WTC11 (cell line): ENCODE measurements at regions not wholly inside any gene's neighbourhood (a gene's known extent, or its start where the extent isn't known, plus 50 kb on each side); places are given as distances from the start of the nearest gene placed in this dataset.

Experiments
- ATAC-seq: fragments of 200-7000 bp; cut with Tn5 transposase; 2 replicates; pipeline ENCODE4 v1.10.0; 2021; ENCODE audit warnings: mild to moderate bottlenecking, moderate library complexity
- CTCF ChIA-PET: fragments of 300-600 bp; sonication (Branson Sonifier 250); formaldehyde crosslinking; loops from one replicate; lab custom pipeline; 2021; ENCODE audit warnings: antibody characterized with exemption; lab: Charles Lee
- POLR2A ChIA-PET: fragments of 350-600 bp; sonication (Branson Sonifier 250); formaldehyde crosslinking; loops from one replicate; lab custom pipeline; 2021; ENCODE audit warnings: antibody characterized with exemption; lab: Charles Lee
- DNase-seq: peaks from one replicate; pipeline ENCODE4 v3.0.0; 2021; ENCODE audit warnings: low spot score
- H3K27ac Mint-ChIP-seq: 2 replicates; pipeline ENCODE4 v1.8.0; 2021; ENCODE audit warnings: mixed read lengths
- H3K27me3 Mint-ChIP-seq: 2 replicates; pipeline ENCODE4 v1.8.0; 2021; ENCODE audit warnings: low read depth, mild to moderate bottlenecking, moderate library complexity, mixed read lengths
- H3K36me3 Mint-ChIP-seq: 2 replicates; pipeline ENCODE4 v1.8.0; 2021; ENCODE audit warnings: mixed read lengths
- H3K4me1 Mint-ChIP-seq: 2 replicates; pipeline ENCODE4 v1.8.0; 2022; ENCODE audit warnings: mixed read lengths
- H3K4me3 Mint-ChIP-seq: 2 replicates; pipeline ENCODE4 v1.8.0; 2021; ENCODE audit warnings: mild to moderate bottlenecking, moderate library complexity, mixed read lengths
- H3K9me3 Mint-ChIP-seq: 2 replicates; pipeline ENCODE4 v1.8.0; 2021; ENCODE audit warnings: mixed read lengths
- AFF4 ChIP-seq: sonication (generic); formaldehyde crosslinking; IDR thresholded peaks from 2 replicates; pipeline ENCODE4 v1.8.1; 2023; ENCODE audit warnings: mild to moderate bottlenecking, missing genetic modification reagents, borderline replicate concordance
- ATF3 ChIP-seq: sonication (generic); formaldehyde crosslinking; conservative IDR thresholded peaks from 2 replicates; pipeline ENCODE4 v1.8.1; 2022; ENCODE audit warnings: mild to moderate bottlenecking, missing genetic modification reagents
- CTCF ChIP-seq: fragments of 200-600 bp; IDR thresholded peaks from 2 replicates; pipeline ENCODE4 v1.8.0; 2022; ENCODE audit warnings: antibody characterized with exemption
- EMX1 ChIP-seq: fragments of 250-450 bp; sonication (Bioruptor Pico); IDR thresholded peaks from 2 replicates; pipeline ENCODE4 v1.8.0; 2021; ENCODE audit warnings: mild to moderate bottlenecking
- ETV6 ChIP-seq: sonication (generic); formaldehyde crosslinking; IDR thresholded peaks from 2 replicates; pipeline ENCODE4 v1.8.1; 2022; ENCODE audit warnings: mild to moderate bottlenecking, missing genetic modification reagents
- FOXJ3 ChIP-seq: sonication (generic); formaldehyde crosslinking; IDR thresholded peaks from 2 replicates; pipeline ENCODE4 v1.9.0; 2021; ENCODE audit warnings: missing genetic modification reagents, mild to moderate bottlenecking, borderline replicate concordance
- FOXK1 ChIP-seq: sonication (generic); formaldehyde crosslinking; IDR thresholded peaks from 2 replicates; pipeline ENCODE4 v1.8.0; 2022; ENCODE audit warnings: mild to moderate bottlenecking, moderate library complexity, missing genetic modification reagents
- FOXP1 ChIP-seq: sonication (generic); formaldehyde crosslinking; IDR thresholded peaks from 2 replicates; pipeline ENCODE4 v1.8.0; 2022; ENCODE audit warnings: missing genetic modification reagents, mild to moderate bottlenecking, moderate library complexity, borderline replicate concordance
- GRHL2 ChIP-seq: fragments of 250-450 bp; sonication (Bioruptor Pico); IDR thresholded peaks from 2 replicates; pipeline ENCODE4 v1.8.0; 2022; ENCODE audit warnings: mild to moderate bottlenecking, moderate library complexity; ENCODE audit not compliant: insufficient replicate concordance, severe bottlenecking
- HMGXB4 ChIP-seq: sonication (generic); formaldehyde crosslinking; IDR thresholded peaks from 2 replicates; pipeline ENCODE4 v1.8.1; 2023; ENCODE audit warnings: mild to moderate bottlenecking, moderate library complexity, missing genetic modification reagents
- JAZF1 ChIP-seq: fragments of 250-450 bp; sonication (Bioruptor Pico); IDR thresholded peaks from 2 replicates; pipeline ENCODE4 v1.9.0; 2021; ENCODE audit warnings: moderate library complexity, mild to moderate bottlenecking, inconsistent platforms
- KAT7 ChIP-seq: sonication (generic); formaldehyde crosslinking; IDR thresholded peaks from 2 replicates; pipeline ENCODE4 v1.8.1; 2023; ENCODE audit warnings: missing genetic modification reagents, mild to moderate bottlenecking, borderline replicate concordance
- MAX ChIP-seq: sonication (generic); formaldehyde crosslinking; IDR thresholded peaks from 2 replicates; pipeline ENCODE4 v1.8.0; 2022; ENCODE audit warnings: mild to moderate bottlenecking, missing genetic modification reagents
- RELA ChIP-seq: sonication (generic); formaldehyde crosslinking; IDR thresholded peaks from 2 replicates; pipeline ENCODE4 v1.8.1; 2022; ENCODE audit warnings: missing genetic modification reagents, mild to moderate bottlenecking, borderline replicate concordance
- SMAD3 ChIP-seq: sonication (generic); formaldehyde crosslinking; IDR thresholded peaks from 2 replicates; pipeline ENCODE4 v1.8.0; 2022; ENCODE audit warnings: missing genetic modification reagents, mild to moderate bottlenecking, borderline replicate concordance
- TCF7 ChIP-seq: sonication (generic); formaldehyde crosslinking; IDR thresholded peaks from 2 replicates; pipeline ENCODE4 v1.8.0; 2022; ENCODE audit warnings: mild to moderate bottlenecking, low read depth, missing genetic modification reagents, moderate library complexity
- TEAD1 ChIP-seq: sonication (generic); formaldehyde crosslinking; IDR thresholded peaks from 2 replicates; pipeline ENCODE4 v1.8.0; 2022; ENCODE audit warnings: mild to moderate bottlenecking, missing genetic modification reagents
- ZNF232 ChIP-seq: sonication (generic); formaldehyde crosslinking; IDR thresholded peaks from 2 replicates; pipeline ENCODE4 v1.8.0; 2022; ENCODE audit warnings: mild to moderate bottlenecking, missing genetic modification reagents
- ZNF263 ChIP-seq: sonication (generic); formaldehyde crosslinking; IDR thresholded peaks from 2 replicates; pipeline ENCODE4 v1.8.1; 2022; ENCODE audit warnings: low read depth, mild to moderate bottlenecking, moderate library complexity, missing genetic modification reagents
- TF ChIP-seq, protein P1 (sequence below): sonication (generic); formaldehyde crosslinking; IDR thresholded peaks from 2 replicates; pipeline ENCODE4 v1.8.0; 2023; ENCODE audit warnings: mild to moderate bottlenecking, missing genetic modification reagents
- TF ChIP-seq, protein P2 (sequence below): sonication (generic); formaldehyde crosslinking; IDR thresholded peaks from 2 replicates; pipeline ENCODE4 v1.8.1; 2023; ENCODE audit warnings: mild to moderate bottlenecking, missing genetic modification reagents

DNA sequence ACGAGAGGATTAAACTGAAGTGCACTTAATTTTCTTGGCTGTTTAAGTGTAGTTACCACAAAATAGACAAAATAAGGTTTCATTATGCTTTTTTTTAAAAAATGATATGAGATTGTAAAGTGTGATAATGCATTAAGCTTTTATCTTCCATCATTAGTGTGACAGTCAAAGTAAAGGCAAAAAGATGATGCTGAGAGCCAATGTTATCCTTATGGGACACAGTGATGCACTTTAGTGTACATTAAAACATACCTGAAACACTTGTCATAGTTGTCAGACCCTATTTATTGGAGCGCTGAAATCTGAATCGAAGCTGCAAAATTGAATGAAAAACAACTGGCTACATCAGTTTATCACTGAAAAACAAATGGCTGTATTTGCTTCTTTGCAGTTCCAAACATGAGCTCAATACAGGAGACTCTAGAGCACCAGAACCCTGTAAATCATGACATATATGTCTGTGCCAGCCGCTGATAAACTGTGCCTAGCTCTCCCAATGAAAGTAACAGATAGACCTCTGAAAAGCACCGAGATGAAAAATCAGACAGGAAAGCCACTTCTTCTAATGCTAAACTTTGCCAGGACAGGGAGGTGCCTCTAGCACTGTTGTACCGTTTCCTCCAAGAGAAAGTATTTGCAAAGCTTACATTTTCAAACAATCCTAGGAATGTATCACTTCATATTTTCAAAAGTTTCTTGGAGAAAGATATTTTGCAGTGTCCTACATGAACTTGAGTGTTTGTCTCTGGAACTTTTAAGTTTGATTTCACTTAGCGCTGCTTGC lies 120.7 kb upstream of the TMPRSS15 start:
- Mint-ChIP-seq H3K4me1 (no peaks in the 10 kb centered on the region), H3K27ac (no peak overlapping the region), H3K27me3 (no peaks in the 10 kb centered on the region), H3K36me3 (no peaks in the 10 kb centered on the region), H3K4me3 (no peak overlapping the region), H3K9me3 (no peaks in the 10 kb centered on the region)
- no peak for ATAC-seq
- POLR2A ChIA-PET: no interaction called here
- no peak for DNase-seq
- TF ChIP-seq FOXJ3 (no peak), RELA (CRISPR knock-in tag) (no peak), KAT7 (CRISPR knock-in tag) (no peak), MAX (CRISPR knock-in tag) (no peak), TEAD1 (no peak), CTCF (no peak), EMX1 (CRISPR knock-in tag) (no peak), TCF7 (CRISPR knock-in tag) (no peak), ETV6 (no peak), JAZF1 (CRISPR knock-in tag) (no peak), ATF3 (no peak), ZNF263 (CRISPR knock-in tag) (no peak), FOXP1 (CRISPR knock-in tag) (no peak)
- TF ChIP-seq, protein P1, sequence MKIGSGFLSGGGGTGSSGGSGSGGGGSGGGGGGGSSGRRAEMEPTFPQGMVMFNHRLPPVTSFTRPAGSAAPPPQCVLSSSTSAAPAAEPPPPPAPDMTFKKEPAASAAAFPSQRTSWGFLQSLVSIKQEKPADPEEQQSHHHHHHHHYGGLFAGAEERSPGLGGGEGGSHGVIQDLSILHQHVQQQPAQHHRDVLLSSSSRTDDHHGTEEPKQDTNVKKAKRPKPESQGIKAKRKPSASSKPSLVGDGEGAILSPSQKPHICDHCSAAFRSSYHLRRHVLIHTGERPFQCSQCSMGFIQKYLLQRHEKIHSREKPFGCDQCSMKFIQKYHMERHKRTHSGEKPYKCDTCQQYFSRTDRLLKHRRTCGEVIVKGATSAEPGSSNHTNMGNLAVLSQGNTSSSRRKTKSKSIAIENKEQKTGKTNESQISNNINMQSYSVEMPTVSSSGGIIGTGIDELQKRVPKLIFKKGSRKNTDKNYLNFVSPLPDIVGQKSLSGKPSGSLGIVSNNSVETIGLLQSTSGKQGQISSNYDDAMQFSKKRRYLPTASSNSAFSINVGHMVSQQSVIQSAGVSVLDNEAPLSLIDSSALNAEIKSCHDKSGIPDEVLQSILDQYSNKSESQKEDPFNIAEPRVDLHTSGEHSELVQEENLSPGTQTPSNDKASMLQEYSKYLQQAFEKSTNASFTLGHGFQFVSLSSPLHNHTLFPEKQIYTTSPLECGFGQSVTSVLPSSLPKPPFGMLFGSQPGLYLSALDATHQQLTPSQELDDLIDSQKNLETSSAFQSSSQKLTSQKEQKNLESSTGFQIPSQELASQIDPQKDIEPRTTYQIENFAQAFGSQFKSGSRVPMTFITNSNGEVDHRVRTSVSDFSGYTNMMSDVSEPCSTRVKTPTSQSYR (CRISPR knock-in tag): no peak
- CTCF ChIA-PET: interaction anchor here (1.0 kb wide), 1 partner anchor 427 kb away, joined by 3 read pairs; no protein-coding TSS in a partner anchor

DNA sequence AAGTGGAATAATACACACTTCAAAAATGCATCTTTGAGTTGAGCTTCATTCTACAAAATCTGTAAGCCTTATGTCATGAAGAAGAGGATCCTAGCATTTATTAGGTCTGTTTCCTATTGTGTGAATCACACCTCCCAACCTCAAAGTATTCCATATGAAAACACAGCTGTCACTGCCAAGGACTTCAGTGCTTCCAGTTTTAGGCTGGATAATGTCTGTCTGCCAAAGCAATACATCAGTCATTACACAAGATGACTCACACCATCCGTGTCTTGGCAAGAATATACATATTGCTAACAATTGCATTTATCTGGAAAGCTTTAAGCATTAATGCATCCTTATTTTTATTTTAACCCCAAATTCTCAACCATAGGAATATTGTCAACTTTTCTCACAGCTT lies 125.7 kb upstream of the TMPRSS15 start:
- no peak overlapping the region for H3K27ac Mint-ChIP-seq
- TF ChIP-seq TCF7 (CRISPR knock-in tag): no peak
- TF ChIP-seq GRHL2 (CRISPR knock-in tag): no peak
- no peak for TF ChIP-seq AFF4 (CRISPR knock-in tag)
- no peak for TF ChIP-seq HMGXB4
- TF ChIP-seq ZNF232 (CRISPR knock-in tag): no peak
- TF ChIP-seq FOXK1 (CRISPR knock-in tag): no peak
- TF ChIP-seq, protein P2, sequence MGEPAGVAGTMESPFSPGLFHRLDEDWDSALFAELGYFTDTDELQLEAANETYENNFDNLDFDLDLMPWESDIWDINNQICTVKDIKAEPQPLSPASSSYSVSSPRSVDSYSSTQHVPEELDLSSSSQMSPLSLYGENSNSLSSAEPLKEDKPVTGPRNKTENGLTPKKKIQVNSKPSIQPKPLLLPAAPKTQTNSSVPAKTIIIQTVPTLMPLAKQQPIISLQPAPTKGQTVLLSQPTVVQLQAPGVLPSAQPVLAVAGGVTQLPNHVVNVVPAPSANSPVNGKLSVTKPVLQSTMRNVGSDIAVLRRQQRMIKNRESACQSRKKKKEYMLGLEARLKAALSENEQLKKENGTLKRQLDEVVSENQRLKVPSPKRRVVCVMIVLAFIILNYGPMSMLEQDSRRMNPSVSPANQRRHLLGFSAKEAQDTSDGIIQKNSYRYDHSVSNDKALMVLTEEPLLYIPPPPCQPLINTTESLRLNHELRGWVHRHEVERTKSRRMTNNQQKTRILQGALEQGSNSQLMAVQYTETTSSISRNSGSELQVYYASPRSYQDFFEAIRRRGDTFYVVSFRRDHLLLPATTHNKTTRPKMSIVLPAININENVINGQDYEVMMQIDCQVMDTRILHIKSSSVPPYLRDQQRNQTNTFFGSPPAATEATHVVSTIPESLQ (CRISPR knock-in tag): no peak
- TF ChIP-seq SMAD3 (CRISPR knock-in tag): no peak
- TF ChIP-seq ZNF263 (CRISPR knock-in tag): no peak

More for the DNA sequence above, 125.7 kb upstream of the TMPRSS15 start:
- no peaks in the 10 kb centered on the region for H3K36me3 Mint-ChIP-seq
- ATAC-seq: no peak
- H3K9me3 Mint-ChIP-seq: no peaks in the 10 kb centered on the region
- ChIA-PET CTCF (no interaction called here), POLR2A (no interaction called here)
- no peak for DNase-seq
- peaks cover 5% of the 10 kb centered on the region for H3K4me1 Mint-ChIP-seq
- H3K27me3 Mint-ChIP-seq: no peaks in the 10 kb centered on the region
- no peak overlapping the region for H3K4me3 Mint-ChIP-seq
